Astrocyte of the spinal cord (primary cell): ENCODE measurements at regions not wholly inside any gene's neighbourhood (a gene's known extent, or its start where the extent isn't known, plus 50 kb on each side); places are given as distances from the start of the nearest gene placed in this dataset.

ENCODE experiments used
- DNase-seq: peaks from one replicate; pipeline ENCODE4 v3.0.0; 2011; ENCODE audit warnings: low read depth, low spot score
- H3K4me3 ChIP-seq: 2 replicates; pipeline ENCODE4 v1.5.1; 2011; ENCODE audit warnings: low read depth, mild to moderate bottlenecking, low read length, moderate library complexity
- CTCF ChIP-seq: IDR thresholded peaks from 2 replicates; pipeline ENCODE4 v1.5.1; 2012; ENCODE audit warnings: low read depth, mild to moderate bottlenecking, low read length, inconsistent platforms
- in situ Hi-C: cut with HindIII; loops from 2 replicates; pipeline ENCODE4 v1.10.0; 2017; ENCODE audit warnings: low sequenced_read_pairs

GRCh38 chr17:64788286-64789060 is 126.4 kb upstream of the SMURF2 start:
- H3K4me3 ChIP-seq: no peak overlapping the region
- no peak for DNase-seq
- TF ChIP-seq CTCF: no peak
- in situ Hi-C loops: no loop called here

- H3K4me3 ChIP-seq: no peak overlapping the region
- no peak for TF ChIP-seq CTCF
- no peak for DNase-seq
- in situ Hi-C loops: no loop called here
These were observed 125.8 kb upstream of the SMURF2 start for GRCh38 chr17:64787921-64788271.

- no peak overlapping the region for H3K4me3 ChIP-seq
- DNase-seq: no peak
- in situ Hi-C loops: no loop called here
- no peak for TF ChIP-seq CTCF
These were observed 125.3 kb upstream of the SMURF2 start for GRCh38 chr17:64787255-64787920.

- TF ChIP-seq CTCF: no peak
- DNase-seq: no peak
- no peak overlapping the region for H3K4me3 ChIP-seq
- in situ Hi-C loops: no loop called here
These were observed 124.2 kb upstream of the SMURF2 start for GRCh38 chr17:64786337-64786736.

- DNase-seq: no peak
- in situ Hi-C loops: no loop called here
- TF ChIP-seq CTCF: no peak
These were observed 122.9 kb upstream of the SMURF2 start for GRCh38 chr17:64785011-64785421.

GRCh38 chr17:64784353-64785010 is 122.4 kb upstream of the SMURF2 start:
- TF ChIP-seq CTCF: no peak
- H3K4me3 ChIP-seq: no peak overlapping the region
- in situ Hi-C loops: no loop called here
- no peak for DNase-seq

More at GRCh38 chr17:64785011-64785421, 122.9 kb upstream of the SMURF2 start:
- H3K4me3 ChIP-seq: no peak overlapping the region
